HL-60 (cell line): ENCODE measurements at regions not wholly inside any gene's neighbourhood (a gene's known extent, or its start where the extent isn't known, plus 50 kb on each side); places are given as distances from the start of the nearest gene placed in this dataset.

ENCODE experiments used
- DNase-seq, 2 experiments: peaks; one replicate each; pipeline ENCODE4 v3.0.0-alpha.2; 2010 to 2020; ENCODE audit warnings: low read depth in 1 of 2, low spot score in 1 of 2
- H3K27ac ChIP-seq: fragments of 250-450 bp; sonication (Bioruptor Pico); replicated peaks from 2 replicates; pipeline ENCODE4 v1.5.1; 2020; ENCODE audit warnings: mild to moderate bottlenecking, moderate library complexity
- H3K27me3 ChIP-seq: fragments of 250-450 bp; sonication (Bioruptor Pico); 2 replicates; pipeline ENCODE4 v1.5.1; 2021; ENCODE audit warnings: mild to moderate bottlenecking, moderate library complexity; ENCODE audit not compliant: insufficient read depth, poor library complexity, severe bottlenecking
- H3K4me3 ChIP-seq: replicated peaks from 2 replicates; pipeline ENCODE4 v1.5.1; 2011; ENCODE audit warnings: mild to moderate bottlenecking, control low read depth, low read length; ENCODE audit not compliant: insufficient read depth
- GABPA ChIP-seq: IDR thresholded peaks from 2 replicates; pipeline ENCODE4 v1.6.1; 2012; ENCODE audit warnings: low read depth
- POLR2AphosphoS5 ChIP-seq: IDR thresholded peaks from 2 replicates; pipeline ENCODE4 v1.6.1; 2012; ENCODE audit warnings: low read depth
- SPI1 ChIP-seq: IDR thresholded peaks from 2 replicates; pipeline ENCODE4 v1.6.1; 2012; ENCODE audit warnings: low read depth, mild to moderate bottlenecking, borderline replicate concordance
- TF ChIP-seq, protein P1 (sequence below): IDR thresholded peaks from one replicate; pipeline ENCODE4 v1.5.1; 2011; ENCODE audit warnings: low read length, control low read depth, inconsistent platforms; ENCODE audit not compliant: insufficient read depth
- TF ChIP-seq, protein P2 (sequence below): IDR thresholded peaks from 2 replicates; pipeline ENCODE4 v1.6.1; 2012; ENCODE audit warnings: low read depth; ENCODE audit not compliant: insufficient replicate concordance

DNA sequence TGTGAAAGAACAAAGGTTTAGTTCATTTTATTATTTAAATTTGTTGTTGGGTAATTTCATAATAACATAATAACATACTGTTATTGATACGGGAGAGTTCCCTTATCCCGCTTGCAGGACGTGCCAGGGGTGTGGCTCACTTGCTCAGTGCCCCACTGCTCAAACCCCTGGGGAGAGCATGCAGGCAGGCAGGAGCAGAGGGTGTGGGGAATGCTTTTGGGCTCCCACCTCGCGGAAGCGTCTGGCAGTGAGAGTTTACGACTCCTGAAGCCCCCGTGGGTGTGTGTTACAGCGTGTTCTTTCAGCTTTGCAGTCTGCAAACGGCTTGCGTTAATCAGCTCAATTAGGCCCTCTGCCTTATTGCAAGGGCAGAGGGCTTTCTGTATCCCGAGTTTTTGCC, 675.9 kb downstream of the SEMA5A start:
- Histone ChIP-seq H3K4me3 (no peak overlapping the region), H3K27ac (no peak overlapping the region), H3K27me3 (no peaks in the 10 kb centered on the region)
- TF ChIP-seq, protein P1, sequence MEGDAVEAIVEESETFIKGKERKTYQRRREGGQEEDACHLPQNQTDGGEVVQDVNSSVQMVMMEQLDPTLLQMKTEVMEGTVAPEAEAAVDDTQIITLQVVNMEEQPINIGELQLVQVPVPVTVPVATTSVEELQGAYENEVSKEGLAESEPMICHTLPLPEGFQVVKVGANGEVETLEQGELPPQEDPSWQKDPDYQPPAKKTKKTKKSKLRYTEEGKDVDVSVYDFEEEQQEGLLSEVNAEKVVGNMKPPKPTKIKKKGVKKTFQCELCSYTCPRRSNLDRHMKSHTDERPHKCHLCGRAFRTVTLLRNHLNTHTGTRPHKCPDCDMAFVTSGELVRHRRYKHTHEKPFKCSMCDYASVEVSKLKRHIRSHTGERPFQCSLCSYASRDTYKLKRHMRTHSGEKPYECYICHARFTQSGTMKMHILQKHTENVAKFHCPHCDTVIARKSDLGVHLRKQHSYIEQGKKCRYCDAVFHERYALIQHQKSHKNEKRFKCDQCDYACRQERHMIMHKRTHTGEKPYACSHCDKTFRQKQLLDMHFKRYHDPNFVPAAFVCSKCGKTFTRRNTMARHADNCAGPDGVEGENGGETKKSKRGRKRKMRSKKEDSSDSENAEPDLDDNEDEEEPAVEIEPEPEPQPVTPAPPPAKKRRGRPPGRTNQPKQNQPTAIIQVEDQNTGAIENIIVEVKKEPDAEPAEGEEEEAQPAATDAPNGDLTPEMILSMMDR = no peak
- TF ChIP-seq GABPA (no peak), SPI1 (no peak), POLR2AphosphoS5 (no peak)
- TF ChIP-seq, protein P2, sequence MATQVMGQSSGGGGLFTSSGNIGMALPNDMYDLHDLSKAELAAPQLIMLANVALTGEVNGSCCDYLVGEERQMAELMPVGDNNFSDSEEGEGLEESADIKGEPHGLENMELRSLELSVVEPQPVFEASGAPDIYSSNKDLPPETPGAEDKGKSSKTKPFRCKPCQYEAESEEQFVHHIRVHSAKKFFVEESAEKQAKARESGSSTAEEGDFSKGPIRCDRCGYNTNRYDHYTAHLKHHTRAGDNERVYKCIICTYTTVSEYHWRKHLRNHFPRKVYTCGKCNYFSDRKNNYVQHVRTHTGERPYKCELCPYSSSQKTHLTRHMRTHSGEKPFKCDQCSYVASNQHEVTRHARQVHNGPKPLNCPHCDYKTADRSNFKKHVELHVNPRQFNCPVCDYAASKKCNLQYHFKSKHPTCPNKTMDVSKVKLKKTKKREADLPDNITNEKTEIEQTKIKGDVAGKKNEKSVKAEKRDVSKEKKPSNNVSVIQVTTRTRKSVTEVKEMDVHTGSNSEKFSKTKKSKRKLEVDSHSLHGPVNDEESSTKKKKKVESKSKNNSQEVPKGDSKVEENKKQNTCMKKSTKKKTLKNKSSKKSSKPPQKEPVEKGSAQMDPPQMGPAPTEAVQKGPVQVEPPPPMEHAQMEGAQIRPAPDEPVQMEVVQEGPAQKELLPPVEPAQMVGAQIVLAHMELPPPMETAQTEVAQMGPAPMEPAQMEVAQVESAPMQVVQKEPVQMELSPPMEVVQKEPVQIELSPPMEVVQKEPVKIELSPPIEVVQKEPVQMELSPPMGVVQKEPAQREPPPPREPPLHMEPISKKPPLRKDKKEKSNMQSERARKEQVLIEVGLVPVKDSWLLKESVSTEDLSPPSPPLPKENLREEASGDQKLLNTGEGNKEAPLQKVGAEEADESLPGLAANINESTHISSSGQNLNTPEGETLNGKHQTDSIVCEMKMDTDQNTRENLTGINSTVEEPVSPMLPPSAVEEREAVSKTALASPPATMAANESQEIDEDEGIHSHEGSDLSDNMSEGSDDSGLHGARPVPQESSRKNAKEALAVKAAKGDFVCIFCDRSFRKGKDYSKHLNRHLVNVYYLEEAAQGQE = no peak
- no peak for DNase-seq

DNA sequence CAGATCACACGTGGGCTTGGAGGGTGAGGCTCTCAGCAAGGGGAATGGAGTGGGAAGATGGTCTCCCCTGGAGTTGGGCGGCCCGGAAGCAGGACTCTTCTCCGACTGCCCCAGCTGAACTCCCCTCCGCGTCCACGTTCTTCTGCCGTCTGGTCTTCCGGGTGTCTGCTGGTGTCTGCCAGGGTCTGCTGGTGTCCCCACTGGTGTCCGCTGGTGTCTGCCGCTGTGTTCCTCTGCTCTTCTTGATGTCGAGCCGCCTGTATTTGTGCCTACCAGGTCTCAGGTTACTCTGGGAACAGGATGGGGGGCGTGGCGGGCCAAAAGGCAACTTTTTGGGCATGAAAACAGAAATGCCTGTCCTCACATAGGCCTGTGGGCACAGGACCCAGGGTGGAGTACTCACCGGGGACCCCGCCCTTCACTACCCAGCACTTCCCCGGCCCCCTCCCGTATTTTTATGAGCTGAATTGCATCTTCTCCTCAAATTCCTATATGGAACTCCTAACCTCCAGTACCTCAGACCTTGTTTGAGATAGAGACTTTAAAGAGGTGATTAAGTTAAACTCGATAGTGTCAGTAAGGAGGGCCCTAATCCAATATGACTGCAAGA, 675.4 kb downstream of the SEMA5A start:
- no peak overlapping the region for H3K4me3 ChIP-seq
- no peak for DNase-seq
- H3K27ac ChIP-seq = no peak overlapping the region
- TF ChIP-seq, protein P1 = no peak
- TF ChIP-seq, protein P2 = no peak
- TF ChIP-seq POLR2AphosphoS5 (no peak), SPI1 (no peak), GABPA (no peak)
- H3K27me3 ChIP-seq = no peaks in the 10 kb centered on the region

DNA sequence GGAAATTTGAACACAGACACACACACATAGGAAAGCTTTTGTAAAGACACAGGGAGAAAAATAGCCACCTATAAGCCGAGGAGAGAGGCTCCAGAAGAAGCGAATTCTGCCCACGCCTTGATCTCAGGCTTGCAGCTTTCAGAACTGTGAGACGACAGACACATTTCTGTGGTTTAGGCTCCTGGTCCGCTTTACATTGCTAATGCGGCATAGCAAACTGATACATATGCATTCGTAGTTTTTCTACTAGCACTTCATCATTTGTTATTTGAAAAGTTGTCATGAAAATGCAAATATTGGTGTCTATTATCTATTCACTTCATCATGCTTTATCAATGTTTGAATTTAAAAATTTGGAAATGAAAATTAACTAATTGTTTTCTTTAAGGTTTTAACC, 674.9 kb downstream of the SEMA5A start:
- no peak overlapping the region for H3K27ac ChIP-seq
- no peak overlapping the region for H3K4me3 ChIP-seq
- DNase-seq = no peak
- TF ChIP-seq, protein P1 = no peak
- no peaks in the 10 kb centered on the region for H3K27me3 ChIP-seq

DNA sequence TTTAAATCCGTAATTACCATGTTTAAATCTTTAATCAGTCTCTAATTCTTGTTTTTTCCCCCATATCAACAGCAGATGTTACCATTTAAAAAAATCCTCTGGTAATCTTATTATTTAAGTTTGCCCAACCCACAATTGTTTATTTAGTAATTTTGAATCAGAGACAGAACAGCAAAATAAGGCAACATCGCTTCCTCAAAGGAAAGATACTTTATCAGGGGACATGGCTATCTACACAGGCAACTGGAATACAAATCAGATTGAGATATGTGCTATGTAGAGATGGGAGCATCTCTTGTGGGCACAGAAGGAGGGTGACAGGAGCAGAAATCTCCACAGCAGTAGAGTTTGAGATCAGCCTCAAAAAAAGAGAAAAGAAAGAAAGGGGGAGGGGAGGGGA, 674.4 kb downstream of the SEMA5A start:
- H3K27ac ChIP-seq = no peak overlapping the region
- H3K27me3 ChIP-seq = no peaks in the 10 kb centered on the region
- TF ChIP-seq, protein P1 = no peak
- TF ChIP-seq POLR2AphosphoS5 (no peak), SPI1 (no peak), GABPA (no peak)
- TF ChIP-seq, protein P2 = no peak
- DNase-seq = no peak
- no peak overlapping the region for H3K4me3 ChIP-seq
